Dermis blood vessel endothelial cell (primary cell): ENCODE measurements at regions not wholly inside any gene's neighbourhood (a gene's known extent, or its start where the extent isn't known, plus 50 kb on each side); places are given as distances from the start of the nearest gene placed in this dataset.

ENCODE experiments used
- DNase-seq: peaks from one replicate; pipeline ENCODE4 v3.0.0; 2010

GRCh38 chr2:234438305-234438977, 58.4 kb downstream of the ARL4C start:
- no peak for DNase-seq

- peak; percentile 48 for DNase-seq
These were observed 59.1 kb downstream of the ARL4C start for GRCh38 chr2:234437642-234438304.

GRCh38 chr2:234436482-234436837, 60.4 kb downstream of the ARL4C start:
- DNase-seq: no peak

- peak; percentile 56 for DNase-seq
These were observed 60.9 kb downstream of the ARL4C start for GRCh38 chr2:234435836-234436481.

- DNase-seq: no peak
These were observed 63.7 kb downstream of the ARL4C start for GRCh38 chr2:234433201-234433600.

GRCh38 chr2:234430871-234431270, 66.0 kb downstream of the ARL4C start:
- no peak for DNase-seq

- DNase-seq: no peak
These were observed 67.6 kb downstream of the ARL4C start for GRCh38 chr2:234429265-234429664.

- DNase-seq: peak; percentile 89
These were observed 69.5 kb downstream of the ARL4C start for GRCh38 chr2:234427081-234428061.

GRCh38 chr2:234426616-234427015, 70.3 kb downstream of the ARL4C start:
- DNase-seq: no peak

GRCh38 chr2:234425639-234426603, 71.0 kb downstream of the ARL4C start:
- no peak for DNase-seq

GRCh38 chr2:234423884-234424283, 73.0 kb downstream of the ARL4C start:
- DNase-seq: no peak

- DNase-seq: no peak
These were observed 73.9 kb downstream of the ARL4C start for GRCh38 chr2:234422981-234423431.

- DNase-seq: peak; percentile 90
These were observed 74.6 kb downstream of the ARL4C start for GRCh38 chr2:234422273-234422732.

GRCh38 chr2:234420408-234420807, 76.5 kb downstream of the ARL4C start:
- DNase-seq: peak; percentile 66

GRCh38 chr2:234419726-234420125, 77.2 kb downstream of the ARL4C start:
- no peak for DNase-seq

- DNase-seq: no peak
These were observed 81.2 kb downstream of the ARL4C start for GRCh38 chr2:234415706-234416105.

- no peak for DNase-seq
These were observed 82.3 kb downstream of the ARL4C start for GRCh38 chr2:234414596-234414995.

- DNase-seq: peak; percentile 19
These were observed 84.2 kb downstream of the ARL4C start for GRCh38 chr2:234412726-234413125.

GRCh38 chr2:234411793-234412192, 85.1 kb downstream of the ARL4C start:
- DNase-seq: no peak

- no peak for DNase-seq
These were observed 86.4 kb downstream of the ARL4C start for GRCh38 chr2:234410526-234410925.

GRCh38 chr2:234409590-234409989, 87.3 kb downstream of the ARL4C start:
- no peak for DNase-seq
